Gastrocnemius medialis (tissue), 4 donors: ENCODE measurements at regions not wholly inside any gene's neighbourhood (a gene's known extent, or its start where the extent isn't known, plus 50 kb on each side); places are given as distances from the start of the nearest gene placed in this dataset.

Source experiments
- CTCF ChIP-seq, 5 experiments: fragments of 450-650 bp in 3 of 5; fragments of 200-600 bp in 2 of 5; sonication (generic) in 2 of 5; IDR thresholded peaks in 4 of 5; conservative IDR thresholded peaks in 1 of 5; 1 replicate in 4 of 5; 2 replicates in 1 of 5; pipeline ENCODE4 v1.5.1; 2016 to 2019; ENCODE audit warnings: antibody characterized with exemption in 5 of 5, mild to moderate bottlenecking in 3 of 5, moderate library complexity in 3 of 5
- POLR2A ChIP-seq, 2 donors: fragments of 450-650 bp; IDR thresholded peaks; one replicate each; pipeline ENCODE4 v1.6.1; 2017; ENCODE audit warnings: antibody characterized with exemption in 2 of 2, mild to moderate bottlenecking in 2 of 2, moderate library complexity in 2 of 2

- TF ChIP-seq CTCF (IDR thresholded peaks at IDR 0.05 in 4 of 5, conservative IDR thresholded peaks at IDR 0.05 in 1 of 5): no peak
- no peak for TF ChIP-seq POLR2A (IDR thresholded peaks at IDR 0.05)
Observed at GRCh38 chr16:66003201-66003600, 363.3 kb upstream of the CDH5 start.
